ENCODE measurements at regions not wholly inside any gene's neighbourhood (a gene's known extent, or its start where the extent isn't known, plus 50 kb on each side); places are given as distances from the start of the nearest gene placed in this dataset.

DNA sequence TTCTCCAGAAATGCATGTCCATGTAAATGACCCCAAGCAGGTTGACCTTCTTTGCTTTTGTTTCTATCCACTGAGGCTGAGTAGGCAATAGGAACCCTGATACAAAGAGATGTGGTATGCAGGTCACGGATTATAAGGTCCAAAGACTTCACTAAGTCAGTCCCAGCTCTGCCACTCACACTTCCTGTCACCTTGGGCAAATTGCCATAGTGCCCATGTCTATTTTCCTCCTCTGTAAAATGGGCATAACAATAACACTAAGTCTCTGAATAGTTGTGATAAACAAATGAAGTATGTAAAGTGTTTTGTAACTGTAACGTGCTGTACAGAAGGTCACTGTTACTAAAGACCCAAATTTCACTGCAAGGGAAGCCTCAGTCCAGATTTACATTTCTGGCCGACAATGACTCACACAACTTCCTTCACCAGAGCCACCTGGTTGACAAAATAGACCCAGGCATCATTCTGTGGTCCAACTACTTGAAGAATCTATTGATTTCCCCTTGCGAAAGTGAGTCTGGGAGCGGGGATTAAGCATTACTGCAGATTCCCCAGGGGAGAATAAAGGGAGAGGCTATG lies 175.4 kb upstream of the LPP start:
- DNase-seq = no peak

DNA sequence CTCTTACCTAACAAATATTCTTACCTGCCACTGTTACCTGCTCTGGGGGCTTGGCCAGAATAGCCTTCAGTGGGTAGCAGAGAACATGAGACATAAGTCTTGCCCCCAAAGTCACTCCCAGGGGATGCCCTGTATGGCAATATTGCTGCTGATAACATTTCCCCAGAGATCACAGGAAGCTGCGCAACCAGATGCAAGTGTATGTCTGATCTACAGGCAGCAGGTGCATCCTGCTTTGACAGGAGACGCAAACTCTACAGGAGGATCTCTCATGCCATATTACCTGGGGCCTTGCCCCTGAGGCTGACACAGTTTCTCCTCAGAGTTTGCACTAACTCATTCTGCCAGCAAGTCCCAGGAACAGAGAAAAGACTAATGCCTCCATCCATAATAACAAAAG lies 174.4 kb upstream of the LPP start:
- peak; percentile 60 to 76 for DNase-seq

DNA sequence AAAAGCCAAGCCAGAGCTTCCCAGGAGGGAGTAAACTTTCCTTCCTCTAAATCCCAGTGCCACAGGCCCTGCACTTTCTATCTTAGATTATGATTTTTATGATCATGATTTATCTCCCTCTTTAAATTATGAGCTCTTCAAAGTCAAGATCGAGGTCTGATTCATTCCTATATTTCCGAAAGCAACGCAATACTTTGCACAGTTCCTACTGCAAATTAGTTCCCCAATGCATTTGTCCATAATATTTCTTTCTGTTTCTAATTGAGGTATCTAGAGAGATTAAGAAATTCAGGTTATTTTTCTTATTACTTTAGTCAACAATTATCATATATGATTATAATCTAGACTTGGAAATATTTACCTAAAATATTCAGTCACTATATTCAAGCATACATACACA lies 173.1 kb upstream of the LPP start:
- DNase-seq = no peak

DNA sequence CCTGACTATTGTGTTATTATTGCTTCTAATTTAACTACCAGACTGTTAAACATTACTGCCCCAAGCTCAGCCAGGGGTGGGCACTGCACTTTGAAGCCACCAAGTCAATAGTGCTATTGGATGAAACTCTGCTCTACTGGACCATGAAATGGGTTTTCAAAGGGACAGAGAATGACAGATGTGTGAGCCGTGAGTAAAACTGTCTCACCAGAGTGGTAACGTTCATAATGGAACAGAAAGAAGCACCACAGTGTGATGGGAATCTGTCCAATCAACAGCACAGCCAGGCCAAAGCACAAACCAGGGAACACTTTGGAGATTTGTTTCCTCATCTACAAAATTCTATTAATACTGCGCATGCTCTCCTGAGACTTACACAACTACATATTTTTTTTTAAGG lies 171.8 kb upstream of the LPP start:
- no peak for DNase-seq

DNA sequence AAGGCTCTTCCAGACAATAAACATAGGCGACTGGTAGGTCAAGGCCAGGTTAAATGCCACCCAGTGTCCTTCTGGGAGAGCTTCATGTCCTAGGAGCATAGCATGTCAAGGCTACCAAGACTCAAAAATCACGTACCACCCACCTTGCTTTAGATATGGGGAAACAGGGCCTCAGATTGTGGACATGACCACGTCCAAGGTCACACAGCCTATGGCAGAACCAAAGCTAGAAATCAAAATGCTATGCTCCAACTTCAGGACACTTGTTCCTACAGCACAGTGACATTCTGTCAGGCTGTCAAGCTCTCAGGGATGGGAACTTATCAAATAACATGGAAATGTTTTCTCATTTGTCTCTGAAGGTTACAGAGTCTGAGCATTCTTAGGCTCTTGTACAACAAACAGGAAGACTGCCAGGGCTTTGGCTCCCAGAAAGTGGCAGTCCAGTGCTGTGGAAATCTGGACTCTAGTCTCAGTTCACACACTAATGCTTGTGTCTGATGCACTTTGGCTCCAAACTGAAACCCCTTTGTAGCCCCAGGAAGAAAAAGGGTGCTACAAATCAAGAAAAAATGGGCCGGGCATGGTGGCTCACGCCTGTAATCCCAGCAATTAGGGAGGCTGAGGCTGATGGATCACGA lies 170.4 kb upstream of the LPP start:
- DNase-seq = no peak

DNA sequence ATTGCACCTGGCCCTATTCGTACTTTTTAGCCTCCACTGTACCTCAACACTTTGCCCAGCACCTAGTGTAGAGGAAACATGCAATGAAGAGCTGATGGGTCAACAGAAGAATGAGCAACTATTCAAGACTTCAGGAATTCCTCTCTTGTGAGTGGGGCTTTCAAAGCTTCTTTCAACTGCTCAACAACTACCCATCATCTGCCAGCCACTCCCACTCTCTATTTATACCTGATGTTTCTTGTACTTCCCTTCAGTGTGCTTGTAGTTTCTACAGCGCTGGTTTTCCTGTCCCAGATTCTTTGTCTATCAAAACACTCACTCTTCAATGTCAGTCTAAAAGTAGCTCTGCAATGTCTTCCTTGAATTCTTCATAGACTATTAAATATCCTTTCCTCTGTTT lies 168.3 kb upstream of the LPP start:
- DNase-seq = no peak

DNA sequence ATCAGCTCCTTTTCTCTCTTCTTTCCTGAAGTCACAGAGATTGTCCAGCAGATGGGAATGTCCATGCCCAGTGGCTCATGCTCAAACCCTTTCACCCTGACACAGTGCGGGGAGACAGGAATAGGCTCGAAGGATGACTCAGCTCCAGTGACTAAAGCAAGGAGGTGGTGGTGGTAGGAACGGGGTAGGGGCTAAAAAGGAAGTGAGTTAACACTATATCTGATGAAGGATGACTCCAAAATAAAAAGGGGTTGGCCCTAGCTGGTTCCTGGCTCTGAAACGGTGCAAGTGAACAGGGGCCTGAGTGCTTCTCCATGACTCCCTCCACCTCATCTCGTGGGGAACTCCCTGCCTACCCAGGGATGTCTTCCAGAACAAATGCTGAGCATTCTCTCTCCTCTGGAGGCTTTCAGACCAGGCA lies 167.4 kb upstream of the LPP start:
- peak in 1 of 2 donors; percentile 49 for DNase-seq

DNA sequence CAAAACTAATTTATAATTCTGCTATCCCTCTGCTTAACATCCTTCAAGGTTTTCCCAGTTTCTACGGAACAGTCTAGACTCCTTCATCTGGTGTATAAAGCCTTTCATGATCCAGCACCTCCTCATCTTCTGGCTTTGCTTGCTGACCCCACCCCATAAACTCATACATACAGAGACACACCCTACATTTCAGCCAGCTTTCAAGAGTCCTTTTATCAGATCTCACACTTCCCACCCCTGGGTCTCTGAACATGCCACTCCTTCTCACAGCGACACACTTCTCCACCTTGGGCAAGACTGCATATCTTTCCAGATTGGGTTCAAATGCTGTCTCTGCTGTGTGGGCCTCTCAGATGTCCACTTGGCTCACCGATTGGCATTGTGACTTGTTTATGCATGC lies 166.8 kb upstream of the LPP start:
- no peak for DNase-seq

DNA sequence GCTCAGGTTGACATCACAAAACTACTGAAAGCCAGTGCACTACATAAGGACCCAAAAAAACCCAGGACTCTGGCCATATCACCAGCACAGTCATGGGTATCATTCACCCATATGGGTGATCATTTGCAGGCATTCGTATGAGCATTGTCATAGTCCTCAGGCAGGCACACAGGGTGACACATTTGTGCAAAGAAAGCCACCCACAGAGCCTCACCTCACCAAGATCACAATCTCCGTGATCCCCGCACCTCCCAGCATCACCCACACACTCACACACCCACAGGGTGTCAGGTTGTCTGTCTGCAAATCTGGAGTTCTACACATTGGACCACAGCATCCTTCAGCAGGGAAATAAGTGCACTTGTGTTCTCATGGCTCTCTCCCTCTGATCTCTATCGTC lies 166.0 kb upstream of the LPP start:
- peak; percentile 51 to 65 for DNase-seq

DNA sequence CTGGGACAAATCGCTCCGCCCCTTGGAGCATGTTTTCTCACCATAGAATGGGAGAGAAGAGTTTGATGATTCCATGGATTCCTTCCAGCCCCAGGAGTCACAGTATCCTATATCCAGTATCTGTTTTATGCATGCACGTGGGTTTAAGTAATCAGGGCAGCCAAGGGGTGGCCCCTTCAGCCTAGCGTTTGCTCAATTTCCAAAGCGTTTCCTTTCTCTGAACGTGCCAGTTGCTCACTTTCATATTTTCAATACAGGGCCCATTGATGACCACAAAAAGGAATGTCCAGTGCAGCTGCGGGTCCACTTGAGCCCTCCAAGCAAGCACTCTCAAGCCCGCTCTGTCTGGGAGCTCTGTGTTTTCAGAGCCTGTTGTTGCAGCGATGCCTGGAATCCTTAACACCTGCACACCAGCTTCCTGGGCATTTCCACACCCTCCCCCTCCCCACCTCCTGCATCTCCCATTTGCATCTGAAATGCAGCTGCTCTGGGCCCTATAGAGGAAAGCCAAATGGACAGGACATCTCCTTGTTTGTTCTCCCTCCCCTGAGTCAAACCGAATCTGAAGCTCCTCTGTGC lies 164.3 kb upstream of the LPP start:
- no peak for DNase-seq

DNA sequence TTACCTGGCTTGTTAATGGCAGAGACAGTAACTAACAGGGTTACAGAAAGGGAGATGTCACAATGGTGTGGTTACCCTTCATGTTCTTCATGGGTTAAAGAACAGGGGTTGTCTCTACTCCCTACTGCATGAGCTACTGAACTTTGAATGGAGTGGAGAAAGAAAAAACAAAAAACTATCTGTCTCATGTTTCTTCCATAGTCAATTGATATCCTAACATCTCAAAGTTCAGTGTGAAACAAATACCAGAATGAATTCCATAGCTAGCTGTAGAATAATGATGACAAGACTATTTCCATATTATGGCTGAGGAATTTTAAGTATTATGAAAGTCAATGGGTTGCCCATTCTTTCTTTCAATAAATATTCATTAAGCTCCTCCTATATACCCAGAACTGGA lies 161.3 kb upstream of the LPP start:
- no peak for DNase-seq

DNA sequence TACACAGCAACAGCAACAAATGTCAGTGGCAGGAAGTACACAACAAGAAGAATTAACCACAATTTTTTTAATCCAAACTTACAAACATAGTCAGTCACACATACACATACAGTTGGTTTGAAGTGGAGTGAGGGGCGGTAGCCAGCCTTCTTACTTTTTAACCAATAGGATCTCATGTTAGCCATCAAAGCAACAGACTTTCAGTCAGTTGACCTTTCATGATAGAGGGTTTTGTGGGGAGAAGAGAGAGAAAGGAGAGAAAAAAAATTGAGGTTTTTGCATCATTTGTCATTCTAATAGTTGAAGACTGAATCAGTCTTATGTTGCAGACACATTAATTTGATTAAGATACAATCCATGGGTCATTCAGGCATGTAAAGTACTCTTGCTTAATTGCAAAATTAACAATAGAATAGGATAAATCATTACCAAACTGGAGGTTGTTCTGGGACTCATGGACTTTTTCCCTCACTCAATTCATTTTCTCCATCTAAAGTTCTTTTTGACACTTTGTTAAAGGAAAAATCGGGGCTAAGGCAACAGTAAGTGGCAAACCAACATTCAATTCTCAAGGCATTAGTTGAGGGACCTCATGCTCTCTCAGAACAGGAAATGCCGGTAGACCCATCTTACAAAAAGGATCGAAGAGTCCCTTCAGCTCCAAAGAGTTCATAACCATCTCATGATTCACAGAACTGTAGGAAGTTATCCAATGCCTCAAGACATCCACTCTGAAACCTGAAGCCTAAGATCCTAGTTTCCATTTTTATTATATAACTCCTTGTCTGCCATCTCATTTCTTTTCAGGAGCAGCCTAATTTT lies 159.5 kb upstream of the LPP start:
- peak; percentile 45 to 69 for DNase-seq

DNA sequence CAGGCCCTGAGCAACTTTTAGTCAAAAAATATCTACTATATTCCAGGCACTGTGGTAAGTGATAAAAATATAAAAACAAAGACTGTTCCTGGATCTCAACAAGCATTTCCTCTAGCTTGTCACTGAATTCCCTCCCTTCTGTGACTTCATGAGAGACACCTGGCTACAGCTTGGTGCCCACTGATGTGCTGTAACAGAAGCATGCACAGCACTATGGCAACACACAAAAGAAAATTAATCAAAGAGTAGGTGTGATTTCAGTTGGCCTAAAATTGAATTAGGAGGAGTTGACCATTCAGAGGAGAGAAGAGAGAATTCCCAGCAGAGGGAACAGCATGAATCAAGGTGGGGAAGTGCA lies 158.9 kb upstream of the LPP start:
- no peak for DNase-seq

DNA sequence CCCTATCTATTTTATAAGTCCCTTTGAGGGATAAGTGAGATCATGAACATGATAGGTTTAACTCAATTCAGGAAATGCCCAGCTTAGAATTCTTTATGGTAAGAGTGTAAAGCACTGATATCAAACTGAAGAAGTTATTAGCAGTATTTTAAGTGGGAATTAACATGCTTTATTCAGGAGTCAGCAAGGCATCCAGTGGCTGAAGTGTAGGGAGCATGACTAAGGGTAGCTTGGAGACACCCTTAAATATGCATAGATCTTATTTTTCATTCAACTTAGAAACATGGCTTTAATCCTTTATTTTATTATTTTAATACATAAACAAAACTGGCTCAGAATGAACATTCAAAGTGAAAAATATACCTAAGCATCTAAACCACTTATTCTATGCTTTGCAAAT lies 158.3 kb upstream of the LPP start:
- DNase-seq = no peak

DNA sequence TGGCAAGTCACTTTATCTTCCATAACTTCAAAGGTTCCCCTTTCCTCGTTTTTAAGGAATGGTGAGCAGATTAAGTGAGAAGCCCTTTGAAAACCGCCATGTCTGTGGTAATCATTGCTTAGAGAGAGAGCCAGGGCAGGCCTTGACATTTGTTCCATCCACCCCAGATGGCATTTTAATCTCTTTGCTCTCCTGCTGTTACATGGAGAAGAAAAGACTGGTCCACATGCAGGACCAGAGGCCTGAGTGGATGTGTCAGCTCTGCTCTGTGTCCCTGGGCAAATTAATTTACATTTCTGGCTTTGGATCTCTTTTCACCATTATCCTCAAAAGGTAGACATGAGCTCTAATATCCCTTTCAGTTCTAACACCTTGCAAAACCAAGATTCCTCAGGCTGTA lies 157.3 kb upstream of the LPP start:
- DNase-seq = no peak

DNA sequence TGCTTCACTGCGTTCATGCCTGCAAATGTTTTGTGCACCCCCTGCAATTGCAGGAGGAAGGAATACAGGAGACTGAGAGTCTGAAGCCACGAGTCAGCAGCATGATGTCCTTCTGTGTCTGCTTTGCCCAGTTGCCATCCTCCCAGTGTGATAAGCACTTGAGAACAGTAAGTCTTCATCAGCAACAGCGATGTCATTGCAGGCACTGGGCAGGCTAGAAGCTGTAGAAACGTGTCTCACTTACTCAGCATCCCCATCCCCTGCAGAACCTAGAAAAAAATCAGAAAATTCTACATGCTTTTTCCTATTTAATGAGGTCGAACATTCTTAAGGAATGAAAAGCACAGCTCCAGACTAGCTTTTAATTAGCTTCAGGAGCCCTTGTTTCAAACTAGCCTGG lies 156.5 kb upstream of the LPP start:
- no peak for DNase-seq

DNA sequence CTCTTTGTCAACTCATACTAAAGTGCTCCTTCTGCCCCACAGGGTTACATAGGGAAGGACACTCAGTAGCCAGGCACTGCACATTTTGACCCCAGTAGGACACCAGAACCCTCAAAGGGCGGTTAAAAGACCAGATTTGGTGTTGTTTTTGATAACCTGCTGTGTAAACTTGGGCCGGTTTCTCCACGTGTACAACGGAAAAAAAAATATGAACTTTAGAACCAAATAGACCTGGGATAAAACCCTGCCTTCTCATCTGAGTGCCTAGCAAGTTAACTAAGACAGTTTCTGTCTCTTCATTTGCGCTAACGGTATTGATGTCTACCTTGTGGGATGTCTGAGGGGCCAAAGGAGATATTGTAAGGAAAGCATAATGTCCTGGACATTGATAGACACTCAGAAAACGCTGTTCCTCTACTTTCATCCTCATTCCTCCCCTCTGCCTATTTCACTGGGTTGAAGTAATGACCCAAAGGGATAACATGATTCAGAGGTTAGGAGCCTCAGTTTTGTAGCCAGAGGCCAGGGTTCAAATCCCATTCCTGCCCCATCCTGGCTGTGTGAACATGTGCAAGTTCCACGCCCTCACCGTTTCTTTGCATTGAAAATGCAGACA lies 155.9 kb upstream of the LPP start:
- no peak for DNase-seq

DNA sequence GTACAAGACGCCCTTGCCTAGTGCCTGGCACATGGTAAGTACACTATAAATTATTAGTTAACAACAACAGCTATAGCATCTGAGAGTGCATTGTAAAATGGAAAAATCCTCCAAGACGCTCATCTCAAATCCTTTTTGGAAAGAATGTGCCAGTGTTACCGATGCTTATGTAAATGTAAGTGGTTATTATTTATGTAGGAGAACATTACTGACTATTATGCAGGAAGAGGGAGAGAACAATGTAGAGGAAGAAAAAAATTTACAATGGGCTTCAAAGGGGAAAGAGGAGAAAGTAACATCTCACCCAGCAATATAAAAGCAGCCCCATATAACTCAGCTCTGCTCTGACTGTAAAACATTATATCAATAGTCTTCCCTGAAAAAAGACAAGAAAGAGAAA lies 155.3 kb upstream of the LPP start:
- no peak for DNase-seq

DNA sequence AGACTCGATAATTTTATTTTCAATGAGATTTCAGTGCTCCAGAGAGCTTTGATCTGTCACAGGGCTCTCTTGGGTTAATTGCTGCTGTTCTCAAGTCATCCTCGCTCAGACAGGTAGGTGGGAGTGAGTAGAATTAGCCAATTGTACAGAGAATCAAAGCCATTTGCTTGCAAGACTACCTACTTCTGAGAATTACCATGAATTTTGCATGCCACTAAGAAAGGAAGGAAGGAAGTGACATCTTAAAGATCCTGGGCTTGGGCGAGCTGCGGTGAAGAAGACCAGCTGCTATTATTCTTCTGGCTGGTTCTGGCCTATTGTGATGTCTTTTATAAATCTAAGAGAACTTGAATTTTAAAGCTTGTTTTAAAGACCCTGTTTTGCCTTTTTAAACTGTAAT lies 154.1 kb upstream of the LPP start:
- peak; percentile 69 to 86 for DNase-seq

DNA sequence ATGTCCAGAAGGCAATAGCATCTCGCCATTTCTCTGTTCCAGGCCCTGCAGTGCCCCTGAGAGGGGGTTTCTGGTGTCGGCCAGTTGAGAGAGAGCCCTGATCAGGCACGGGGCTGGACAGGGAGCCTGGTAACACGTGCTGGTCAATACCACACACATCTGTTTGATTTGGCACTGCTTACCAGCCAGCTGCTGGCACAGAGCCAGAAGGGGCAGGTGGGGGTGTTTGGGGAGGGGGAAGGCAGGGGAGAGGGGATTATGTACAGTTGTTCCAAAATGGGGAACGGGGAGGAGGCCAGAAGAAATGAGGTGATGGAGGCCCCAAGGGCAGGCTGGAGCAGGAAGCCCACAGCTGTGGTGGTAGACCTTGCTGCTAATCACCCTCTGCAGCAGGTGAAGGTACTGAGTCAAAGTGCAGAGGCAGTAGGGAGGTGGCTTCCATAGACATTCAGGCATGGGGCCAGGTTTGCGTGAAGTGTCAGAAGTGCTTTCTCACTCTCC lies 153.5 kb upstream of the LPP start:
- DNase-seq = peak in 1 of 2 donors; percentile 25

DNA sequence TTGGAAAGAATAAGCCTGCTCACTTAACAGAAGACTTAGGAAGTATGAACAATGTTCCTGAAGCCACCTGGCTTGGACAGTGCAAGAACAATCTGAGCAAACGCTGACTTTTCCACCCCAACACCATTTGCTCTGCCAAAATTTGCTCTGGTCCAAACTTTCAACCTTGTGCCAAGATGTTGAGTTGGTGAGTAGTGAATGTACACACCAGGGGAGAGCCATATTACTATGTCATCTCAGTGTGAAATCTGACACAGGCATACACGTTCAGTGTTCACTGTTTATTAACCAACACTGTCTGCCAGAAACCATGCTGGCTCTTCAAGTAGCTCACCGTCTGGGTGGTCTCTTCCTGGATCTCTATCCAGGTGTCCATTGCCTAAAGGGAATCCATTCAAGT lies 152.9 kb upstream of the LPP start:
- no peak for DNase-seq

DNA sequence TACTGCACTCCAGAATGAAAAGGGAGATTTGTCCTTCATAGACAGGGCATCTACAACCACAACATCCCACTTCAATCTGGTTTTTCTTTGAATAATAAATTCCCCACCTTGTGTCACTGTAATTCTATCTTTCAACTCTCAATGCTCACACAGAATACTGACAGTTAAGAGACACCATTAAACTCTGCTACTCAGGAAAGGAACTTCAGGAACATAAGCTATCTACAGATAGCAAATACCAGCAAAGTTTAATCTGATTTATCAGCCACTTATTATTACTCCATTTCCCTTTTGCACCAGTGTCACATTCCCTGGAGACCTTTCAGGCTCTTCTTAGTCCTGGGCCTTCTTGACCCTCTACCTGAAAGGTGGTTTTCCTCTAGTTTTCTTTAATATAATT lies 152.0 kb upstream of the LPP start:
- no peak for DNase-seq

DNA sequence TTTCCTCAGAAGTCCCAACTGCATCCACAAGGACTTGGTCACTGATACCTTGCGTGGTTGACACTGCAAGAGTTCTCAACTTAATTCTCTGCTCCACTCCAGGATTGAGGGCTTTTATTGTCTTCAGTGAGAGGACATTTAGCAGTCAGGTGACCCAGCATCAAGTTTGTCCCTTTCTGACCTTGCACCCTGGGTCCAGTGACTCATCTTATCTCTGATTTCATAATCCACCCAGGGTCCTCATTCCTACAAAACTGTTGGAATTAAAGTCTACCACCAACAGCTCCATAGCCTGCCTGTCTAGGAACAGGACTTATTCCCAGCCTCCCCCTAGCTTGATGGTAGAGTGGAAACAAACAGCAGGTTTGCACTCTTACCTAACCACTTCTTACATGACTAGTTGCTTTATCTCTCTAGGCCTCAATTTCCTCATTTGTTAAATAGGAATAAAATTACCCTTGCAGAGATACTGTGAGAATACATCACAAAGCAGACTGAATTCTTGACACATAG lies 151.3 kb upstream of the LPP start:
- DNase-seq = no peak

Data from CD4-positive, alpha-beta T cell treated with Interferon alpha-2 for 1 hour (primary cell).